GM12878 (cell line): ENCODE measurements at regions not wholly inside any gene's neighbourhood (a gene's known extent, or its start where the extent isn't known, plus 50 kb on each side); places are given as distances from the start of the nearest gene placed in this dataset.

Experiments
- ATAC-seq: fragments of 200-7000 bp; cut with Tn5 transposase; 3 replicates; pipeline ENCODE4 v1.9.1; 2020; ENCODE audit warnings: mild to moderate bottlenecking, moderate library complexity
- BruUV-seq: library from RNA; stranded (reverse); fragments of 400-500 nt; replicated peaks from 2 replicates; lab custom pipeline; 2021; lab: Mats Ljungman, UMichigan
- CTCF ChIA-PET: fragments of 300-600 bp; sonication (Branson Sonifier 250); formaldehyde crosslinking; extraction: SDS; loops from one replicate; lab custom pipeline; 2021; ENCODE audit warnings: inconsistent platforms; lab: Yijun Ruan, JAX
- POLR2A ChIA-PET: fragments of 350-600 bp; formaldehyde crosslinking; extraction: SDS; loops from one replicate; lab custom pipeline; 2021; ENCODE audit warnings: inconsistent platforms; lab: Charles Lee
- RAD21 ChIA-PET: fragments of 300-600 bp; sonication (Branson Sonifier 250); formaldehyde crosslinking; loops from one replicate; lab custom pipeline; 2023; ENCODE audit warnings: antibody characterized with exemption; ENCODE audit not compliant: unreplicated experiment; lab: Charles Lee
- SMC1A ChIA-PET: fragments of 300-600 bp; sonication (Branson Sonifier 250); formaldehyde crosslinking; loops from one replicate; lab custom pipeline; 2023; ENCODE audit not compliant: unreplicated experiment, uncharacterized antibody; lab: Charles Lee
- DNase-seq: peaks from one replicate; pipeline ENCODE4 v3.0.0-alpha.2; 2011; ENCODE audit warnings: low read depth, low spot score
- FAIRE-seq: peaks from 3 replicates; lab custom pipeline; 2011; peaks lifted over from hg19 to GRCh38; lab: Jason Lieb, UNC
- H2AFZ ChIP-seq: 2 replicates; pipeline ENCODE4 v1.6.0; 2011; ENCODE audit warnings: low read depth, low read length, control low read depth; ENCODE audit not compliant: control insufficient read depth
- H3K27ac ChIP-seq: 2 replicates; pipeline ENCODE4 v1.5.1; 2011; ENCODE audit warnings: control low read depth; ENCODE audit not compliant: control insufficient read depth, insufficient read depth
- H3K27me3 ChIP-seq, 2 experiments: replicated peaks in 1 of 2; 2 replicates each; pipeline versions ENCODE4 v1.6.0 to v1.6.1; 2011; ENCODE audit warnings: low read length in 1 of 2; ENCODE audit not compliant: control insufficient read depth in 2 of 2, insufficient read depth in 2 of 2
- H3K36me3 ChIP-seq, 2 experiments: 2 replicates each; pipeline ENCODE4 v1.5.1; 2011; ENCODE audit warnings: low read length in 1 of 2; ENCODE audit not compliant: control insufficient read depth in 2 of 2, insufficient read depth in 2 of 2
- H3K4me1 ChIP-seq: 2 replicates; pipeline ENCODE4 v1.6.1; 2011; ENCODE audit warnings: mild to moderate bottlenecking, low read length, moderate library complexity, mixed read lengths; ENCODE audit not compliant: control insufficient read depth, insufficient read depth
- H3K4me2 ChIP-seq: 2 replicates; pipeline ENCODE4 v1.6.0; 2011; ENCODE audit warnings: control low read depth; ENCODE audit not compliant: control insufficient read depth, insufficient read depth
- H3K4me3 ChIP-seq: fragments of 200-600 bp; sonication (generic); 2 replicates; pipeline ENCODE4 v1.5.1; 2016
- H3K79me2 ChIP-seq: 2 replicates; pipeline ENCODE4 v1.6.0; 2011; ENCODE audit warnings: low read length; ENCODE audit not compliant: control insufficient read depth, insufficient read depth
- H3K9ac ChIP-seq: 2 replicates; pipeline ENCODE4 v1.8.0; 2011; ENCODE audit warnings: low read length, control low read depth, mixed read lengths; ENCODE audit not compliant: control insufficient read depth, insufficient read depth
- H3K9me3 ChIP-seq: replicated peaks from 3 replicates; pipeline ENCODE4 v1.5.1; 2011; ENCODE audit warnings: mild to moderate bottlenecking, low read length; ENCODE audit not compliant: control insufficient read depth, insufficient read depth
- H4K20me1 ChIP-seq: 2 replicates; pipeline ENCODE4 v1.6.0; 2011; ENCODE audit not compliant: control insufficient read depth, insufficient read depth
- BCLAF1 ChIP-seq: fragments of 450-650 bp; IDR thresholded peaks from 2 replicates; pipeline ENCODE4 v1.6.1; 2017; ENCODE audit warnings: antibody characterized with exemption, mild to moderate bottlenecking, moderate library complexity
- EGR1 ChIP-seq, 2 experiments: IDR thresholded peaks; 1 replicate in 1 of 2; 2 replicates in 1 of 2; pipeline ENCODE4 v1.6.1; 2011 to 2012; ENCODE audit warnings: low read depth in 2 of 2, low read length in 2 of 2, borderline replicate concordance in 1 of 2, mild to moderate bottlenecking in 1 of 2, moderate library complexity in 1 of 2
- JUNB ChIP-seq: IDR thresholded peaks from 2 replicates; pipeline ENCODE4 v1.6.1; 2016; ENCODE audit warnings: antibody characterized with exemption, mild to moderate bottlenecking
- NFXL1 ChIP-seq: fragments of 450-650 bp; IDR thresholded peaks from 2 replicates; pipeline ENCODE4 v1.6.1; 2017; ENCODE audit warnings: antibody characterized with exemption, mild to moderate bottlenecking, borderline replicate concordance
- SREBF1 ChIP-seq: IDR thresholded peaks from 2 replicates; pipeline ENCODE4 v1.6.1; 2012; ENCODE audit warnings: mild to moderate bottlenecking, low read length
- USF1 ChIP-seq: IDR thresholded peaks from 2 replicates; pipeline ENCODE4 v1.6.1; 2011; ENCODE audit warnings: borderline replicate concordance, low read depth, mild to moderate bottlenecking, moderate library complexity, mixed read lengths, low read length; ENCODE audit not compliant: insufficient read depth; ENCODE audit errors: extremely low read length
- YY1 ChIP-seq: IDR thresholded peaks from 2 replicates; pipeline ENCODE4 v1.6.1; 2011; ENCODE audit warnings: low read depth, mild to moderate bottlenecking, low read length
- ZNF687 ChIP-seq: fragments of 450-650 bp; IDR thresholded peaks from 2 replicates; pipeline ENCODE4 v1.6.1; 2017; ENCODE audit warnings: mild to moderate bottlenecking, moderate library complexity
- ZZZ3 ChIP-seq: IDR thresholded peaks from 2 replicates; pipeline ENCODE4 v1.6.1; 2011; ENCODE audit warnings: low read depth; ENCODE audit not compliant: control insufficient read depth, insufficient read length
- WGBS: methylation state at CpG from one replicate; pipeline ENCODE4 v1.1.6; 2016; ENCODE audit warnings: low lambda C conversion rate; ENCODE audit not compliant: insufficient replicate concordance, insufficient coverage; ENCODE audit errors: missing lambda C conversion rate; 5-methylcytosine and 5-hydroxymethylcytosine counted together
- in situ Hi-C: fragments of 300-500 bp; cut with MboI; formaldehyde crosslinking; loops from 9 replicates; pipeline ENCODE4 v1.14.3; 2018; ENCODE audit warnings: mixed read lengths
- intact Hi-C: fragments of 100-400 bp; cut with micrococcal nuclease; formaldehyde crosslinking; loops from one replicate; pipeline ENCODE4 v1.14.2; 2022; ENCODE audit not compliant: unreplicated experiment

- WGBS, result 13% methylated on average over 2 of the region's 2 CpGs
- ChIA-PET CTCF (interaction anchor here (1.0 to 1.4 kb wide), 2 partner anchors 16 to 43 kb away, joined by 3 to 4 read pairs; no protein-coding TSS in a partner anchor), RAD21 (no interaction called here), SMC1A (no interaction called here), POLR2A (no interaction called here)
- H2AFZ ChIP-seq, result no peak overlapping the region
- BruUV-seq, result no TSS peak
- H3K27me3 ChIP-seq, result no peaks in the 10 kb centered on the region
- no peaks in the 10 kb centered on the region for H3K36me3 ChIP-seq
- ATAC-seq (no peak), FAIRE-seq (no peak), DNase-seq (no peak)
- intact Hi-C loops, result no loop called here
- H3K4me3 ChIP-seq, result no peak overlapping the region
- in situ Hi-C loops, result no loop called here
- H3K4me2 ChIP-seq, result no peak overlapping the region
- no peak for TF ChIP-seq BCLAF1
- no peak for TF ChIP-seq ZNF687
- no peak for TF ChIP-seq EGR1 (IDR thresholded peaks at IDR 0.05; ENCODE audit: borderline replicate concordance in 1 of 2, low read depth in 2 of 2, low read length in 2 of 2)
- TF ChIP-seq SREBF1, result no peak
- TF ChIP-seq YY1, result no peak
- no peak for TF ChIP-seq NFXL1
- no peak for TF ChIP-seq ZZZ3
- TF ChIP-seq JUNB, result no peak
- no peak for TF ChIP-seq USF1
- H3K27ac ChIP-seq, result no peak overlapping the region
- H3K9ac ChIP-seq, result no peak overlapping the region
- no peaks in the 10 kb centered on the region for H3K4me1 ChIP-seq
- no peaks in the 10 kb centered on the region for H3K79me2 ChIP-seq
- H4K20me1 ChIP-seq, result no peaks in the 10 kb centered on the region
- no peaks in the 10 kb centered on the region for H3K9me3 ChIP-seq
These were observed 136.5 kb downstream of the CEP135 start for GRCh38 chr4:56085275-56085674.
